ENCODE measurements at regions not wholly inside any gene's neighbourhood (a gene's known extent, or its start where the extent isn't known, plus 50 kb on each side); places are given as distances from the start of the nearest gene placed in this dataset.

- no peak for DNase-seq (ENCODE audit: low read depth, low spot score)
- CTCF ChIA-PET: no interaction called here
- no peak for TF ChIP-seq CTCF (IDR thresholded peaks at IDR 0.05; ENCODE audit: low read depth, low read length)
- H3K9me3 ChIP-seq (ENCODE audit: control insufficient read depth, insufficient read depth, low read length): peaks cover 6% of the 10 kb centered on the region; the same call in 1 of the 2 replicates
- H3K27me3 ChIP-seq (ENCODE audit: control insufficient read depth, insufficient read depth, low read length): no peaks in the 10 kb centered on the region
- no peak overlapping the region for H3K27ac ChIP-seq (ENCODE audit: low read depth, low read length)
- POLR2A ChIA-PET: no interaction called here
- H3K4me3 ChIP-seq (ENCODE audit: low read depth, low read length): no peak overlapping the region
Observed at GRCh38 chr2:180555391-180555965, 424.9 kb upstream of the UBE2E3 start.

GRCh38 chr2:180554330-180554729 lies 426.1 kb upstream of the UBE2E3 start:
- Histone ChIP-seq H3K4me3 (ENCODE audit: low read depth, low read length) (no peak overlapping the region), H3K27me3 (ENCODE audit: control insufficient read depth, insufficient read depth, low read length) (no peaks in the 10 kb centered on the region), H3K27ac (ENCODE audit: low read depth, low read length) (no peak overlapping the region), H3K9me3 (ENCODE audit: control insufficient read depth, insufficient read depth, low read length) (peaks cover 6% of the 10 kb centered on the region; the same call in 1 of the 2 replicates)
- ChIA-PET POLR2A (no interaction called here), CTCF (no interaction called here)
- no peak for TF ChIP-seq CTCF (IDR thresholded peaks at IDR 0.05; ENCODE audit: low read depth, low read length)
- no peak for DNase-seq (ENCODE audit: low read depth, low spot score)

GRCh38 chr2:180553094-180553715 lies 427.2 kb upstream of the UBE2E3 start:
- DNase-seq (ENCODE audit: low read depth, low spot score): no peak
- H3K9me3 ChIP-seq (ENCODE audit: control insufficient read depth, insufficient read depth, low read length): peaks cover 6% of the 10 kb centered on the region; the same call in 1 of the 2 replicates
- ChIA-PET CTCF (no interaction called here), POLR2A (no interaction called here)
- no peak for TF ChIP-seq CTCF (IDR thresholded peaks at IDR 0.05; ENCODE audit: low read depth, low read length)
- H3K27ac ChIP-seq (ENCODE audit: low read depth, low read length): no peak overlapping the region
- H3K27me3 ChIP-seq (ENCODE audit: control insufficient read depth, insufficient read depth, low read length): no peaks in the 10 kb centered on the region
- H3K4me3 ChIP-seq (ENCODE audit: low read depth, low read length): no peak overlapping the region

- ChIA-PET CTCF (interaction anchor here (0.6 kb wide), 1 partner anchor 60 kb away, joined by 3 read pairs; no protein-coding TSS in a partner anchor), POLR2A (no interaction called here)
- H3K4me3 ChIP-seq (ENCODE audit: low read depth, low read length): no peak overlapping the region
- H3K27ac ChIP-seq (ENCODE audit: low read depth, low read length): no peak overlapping the region
- no peak for DNase-seq (ENCODE audit: low read depth, low spot score)
- H3K27me3 ChIP-seq (ENCODE audit: control insufficient read depth, insufficient read depth, low read length): no peaks in the 10 kb centered on the region
- no peak for TF ChIP-seq CTCF (IDR thresholded peaks at IDR 0.05; ENCODE audit: low read depth, low read length)
- H3K9me3 ChIP-seq (ENCODE audit: control insufficient read depth, insufficient read depth, low read length): no peaks in the 10 kb centered on the region
Observed at GRCh38 chr2:180542511-180542910, 437.9 kb upstream of the UBE2E3 start.

- DNase-seq (ENCODE audit: low read depth, low spot score): no peak
Observed at GRCh38 chr2:180540761-180541160, 439.6 kb upstream of the UBE2E3 start.

More at GRCh38 chr2:180540761-180541160, 439.6 kb upstream of the UBE2E3 start:
- CTCF ChIA-PET: no interaction called here
- Histone ChIP-seq H3K27ac (ENCODE audit: low read depth, low read length) (no peak overlapping the region), H3K27me3 (ENCODE audit: control insufficient read depth, insufficient read depth, low read length) (no peaks in the 10 kb centered on the region), H3K9me3 (ENCODE audit: control insufficient read depth, insufficient read depth, low read length) (no peaks in the 10 kb centered on the region), H3K4me3 (ENCODE audit: low read depth, low read length) (no peak overlapping the region)
- POLR2A ChIA-PET: no interaction called here
- no peak for TF ChIP-seq CTCF (IDR thresholded peaks at IDR 0.05; ENCODE audit: low read depth, low read length)
